OCI-LY1 (cell line): ENCODE measurements at regions not wholly inside any gene's neighbourhood (a gene's known extent, or its start where the extent isn't known, plus 50 kb on each side); places are given as distances from the start of the nearest gene placed in this dataset.

ENCODE experiments used
- H2AFZ ChIP-seq: fragments of 200-600 bp; sonication (generic), shearing (Covaris generic); 2 replicates; pipeline ENCODE4 v1.6.0; 2014; ENCODE audit warnings: antibody characterized with exemption, mild to moderate bottlenecking, low read length
- H3F3A ChIP-seq: fragments of 200-600 bp; sonication (generic), shearing (Covaris generic); 2 replicates; pipeline ENCODE4 v1.6.0; 2014; ENCODE audit warnings: mild to moderate bottlenecking, antibody characterized with exemption, low read length, moderate library complexity; ENCODE audit not compliant: insufficient read depth
- H3K27ac ChIP-seq: fragments of 200-600 bp; sonication (generic); 2 replicates; pipeline ENCODE4 v1.5.1; 2014; ENCODE audit warnings: low read length, mixed run types, mild to moderate bottlenecking, low read depth; ENCODE audit not compliant: poor library complexity, severe bottlenecking
- H3K27me3 ChIP-seq: fragments of 200-600 bp; sonication (generic); 2 replicates; pipeline ENCODE4 v1.6.0; 2014; ENCODE audit warnings: antibody characterized with exemption, mild to moderate bottlenecking, low read length, moderate library complexity; ENCODE audit not compliant: insufficient read depth
- H3K36me3 ChIP-seq: fragments of 200-600 bp; sonication (generic); 2 replicates; pipeline ENCODE4 v1.6.1; 2014; ENCODE audit warnings: mild to moderate bottlenecking, antibody characterized with exemption, low read length, moderate library complexity, mixed read lengths; ENCODE audit not compliant: insufficient read depth
- H3K4me1 ChIP-seq: fragments of 200-600 bp; sonication (generic); 2 replicates; pipeline ENCODE4 v1.5.1; 2014; ENCODE audit warnings: mild to moderate bottlenecking, low read length, moderate library complexity; ENCODE audit not compliant: insufficient read depth, severe bottlenecking
- H3K4me2 ChIP-seq: fragments of 200-600 bp; sonication (generic), shearing (Covaris generic); 2 replicates; pipeline ENCODE4 v1.6.1; 2014; ENCODE audit warnings: low read length
- H3K4me3 ChIP-seq: fragments of 200-600 bp; sonication (generic); 2 replicates; pipeline ENCODE4 v1.5.1; 2014; ENCODE audit warnings: low read length, low read depth, mild to moderate bottlenecking, mixed read lengths; ENCODE audit not compliant: poor library complexity, severe bottlenecking
- H3K79me2 ChIP-seq: fragments of 200-600 bp; shearing (Covaris generic); 2 replicates; pipeline ENCODE4 v1.6.1; 2016; ENCODE audit warnings: mixed run types, low read length, mixed read lengths; ENCODE audit not compliant: insufficient read depth
- H3K9ac ChIP-seq: fragments of 200-600 bp; sonication (generic), shearing (Covaris generic); 2 replicates; pipeline ENCODE4 v1.6.1; 2014; ENCODE audit warnings: mild to moderate bottlenecking, low read length, mixed read lengths
- H3K9me2 ChIP-seq: fragments of 200-600 bp; sonication (generic), shearing (Covaris generic); 2 replicates; pipeline ENCODE4 v1.6.1; 2014; ENCODE audit warnings: low read depth, mild to moderate bottlenecking, low read length, mixed read lengths
- H3K9me3 ChIP-seq: fragments of 200-600 bp; shearing (Covaris generic); 2 replicates; pipeline ENCODE4 v1.6.1; 2014; ENCODE audit warnings: low read length, mixed read lengths
- H4K20me1 ChIP-seq: fragments of 200-600 bp; sonication (generic), shearing (Covaris generic); 2 replicates; pipeline ENCODE4 v1.6.0; 2016; ENCODE audit warnings: mild to moderate bottlenecking, low read length; ENCODE audit not compliant: insufficient read depth
- CTCF ChIP-seq: fragments of 200-600 bp; sonication (generic), shearing (Covaris generic); IDR thresholded peaks from 2 replicates; pipeline ENCODE4 v1.5.1; 2017; ENCODE audit warnings: mild to moderate bottlenecking, antibody characterized with exemption, low read length, moderate library complexity, mixed read lengths
- EZH2 ChIP-seq: fragments of 200-600 bp; sonication (generic), shearing (Covaris generic); IDR thresholded peaks from 2 replicates; pipeline ENCODE4 v1.8.0; 2017; ENCODE audit warnings: borderline replicate concordance, mixed run types, mild to moderate bottlenecking, antibody characterized with exemption, low read length, moderate library complexity, mixed read lengths

- no peaks in the 10 kb centered on the region for H4K20me1 ChIP-seq
- no peaks in the 10 kb centered on the region for H3F3A ChIP-seq
- H3K27me3 ChIP-seq = no peaks in the 10 kb centered on the region
- H2AFZ ChIP-seq = no peak overlapping the region
- no peaks in the 10 kb centered on the region for H3K9me2 ChIP-seq
- H3K36me3 ChIP-seq = no peaks in the 10 kb centered on the region
- no peak for TF ChIP-seq CTCF
- no peak for TF ChIP-seq EZH2
- H3K9ac ChIP-seq = no peak overlapping the region
- no peak overlapping the region for H3K27ac ChIP-seq
- peaks cover 12% of the 10 kb centered on the region for H3K9me3 ChIP-seq
- no peaks in the 10 kb centered on the region for H3K4me1 ChIP-seq
- H3K4me2 ChIP-seq = no peak overlapping the region
- no peaks in the 10 kb centered on the region for H3K79me2 ChIP-seq
- H3K4me3 ChIP-seq = no peak overlapping the region
Observed at GRCh38 chr4:187294861-187295260, 571.2 kb upstream of the FAT1 start.

GRCh38 chr4:187301923-187302322, 578.3 kb upstream of the FAT1 start:
- Histone ChIP-seq H3K9ac (no peak overlapping the region), H2AFZ (peak overlapping the region; percentile 21; the same call in 1 of the 2 replicates), H3K27ac (no peak overlapping the region), H3F3A (no peaks in the 10 kb centered on the region), H3K4me1 (peaks cover 24% of the 10 kb centered on the region), H3K36me3 (no peaks in the 10 kb centered on the region), H4K20me1 (no peaks in the 10 kb centered on the region), H3K4me3 (no peak overlapping the region), H3K79me2 (no peaks in the 10 kb centered on the region), H3K9me3 (peaks cover 5% of the 10 kb centered on the region; the same call in 1 of the 2 replicates), H3K4me2 (no peak overlapping the region), H3K9me2 (no peaks in the 10 kb centered on the region), H3K27me3 (no peaks in the 10 kb centered on the region)
- TF ChIP-seq CTCF = no peak
- no peak for TF ChIP-seq EZH2

- no peaks in the 10 kb centered on the region for H3K27me3 ChIP-seq
- H3K27ac ChIP-seq = no peak overlapping the region
- no peaks in the 10 kb centered on the region for H3K79me2 ChIP-seq
- no peak overlapping the region for H3K4me3 ChIP-seq
- H3F3A ChIP-seq = no peaks in the 10 kb centered on the region
- H3K9me2 ChIP-seq = no peaks in the 10 kb centered on the region
- H2AFZ ChIP-seq = peak overlapping the region; percentile 21; the same call in 1 of the 2 replicates
- H3K4me2 ChIP-seq = no peak overlapping the region
- no peaks in the 10 kb centered on the region for H4K20me1 ChIP-seq
- TF ChIP-seq EZH2 (no peak), CTCF (no peak)
- H3K36me3 ChIP-seq = no peaks in the 10 kb centered on the region
- H3K4me1 ChIP-seq = peaks cover 24% of the 10 kb centered on the region
- peaks cover 5% of the 10 kb centered on the region; the same call in 1 of the 2 replicates for H3K9me3 ChIP-seq
- no peak overlapping the region for H3K9ac ChIP-seq
Observed at GRCh38 chr4:187302457-187303150, 578.9 kb upstream of the FAT1 start.
